COLO668 (cell line): ENCODE measurements at regions not wholly inside any gene's neighbourhood (a gene's known extent, or its start where the extent isn't known, plus 50 kb on each side); places are given as distances from the start of the nearest gene placed in this dataset.
"Not testable (repeated sequence)": the region's sequence is repeated elsewhere in the genome, so short reads cannot be mapped to it uniquely, and the experiment has no call there.

Experiments used
- DNase-seq: peaks from one replicate; lab custom pipeline; 2025; ENCODE audit not compliant: unreplicated experiment; lab: John Stamatoyannopoulos, UW

GRCh38 chr4:20062054-20062453, 189.7 kb upstream of the SLIT2 start:
- DNase-seq = no peak

DNA sequence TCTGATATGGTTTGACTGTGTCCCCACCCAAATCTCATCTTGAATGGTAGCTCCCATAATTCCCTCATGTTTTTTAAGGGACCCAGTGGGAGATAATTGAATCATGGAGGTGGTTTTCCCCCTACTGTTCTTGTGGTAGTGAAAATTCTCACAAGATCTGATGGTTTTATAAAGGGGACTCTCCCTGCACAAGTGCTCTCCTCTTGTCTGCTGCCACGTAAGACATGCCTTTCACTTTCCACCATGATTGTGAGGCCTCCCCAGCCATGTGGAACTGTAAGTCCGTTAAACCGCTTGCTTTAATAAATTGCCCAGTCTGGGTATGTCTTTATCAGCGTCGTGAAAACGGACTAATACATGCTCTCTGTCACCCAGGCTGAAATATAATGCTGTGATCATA, 200.9 kb upstream of the SLIT2 start:
- DNase-seq = no peak

DNA sequence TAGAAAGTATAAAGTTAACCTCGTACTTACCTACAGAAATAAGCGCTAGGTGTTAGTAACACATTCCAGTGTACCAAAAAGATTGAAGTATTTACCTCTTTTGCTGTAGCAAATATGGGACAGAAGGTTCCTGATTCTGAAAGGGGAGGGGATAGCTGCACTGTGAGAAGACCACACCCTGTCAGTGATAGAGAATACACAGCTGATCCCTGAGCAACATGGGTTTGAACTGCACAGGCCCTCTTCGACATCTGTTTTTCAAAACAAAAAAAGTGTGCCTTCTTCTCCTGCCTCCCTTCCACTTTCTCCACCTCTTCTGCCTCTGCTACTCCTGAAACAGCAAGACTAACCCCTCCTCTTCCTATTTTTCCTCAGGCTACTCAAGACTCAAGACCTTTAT, 201.8 kb upstream of the SLIT2 start:
- DNase-seq = no peak

- no peak for DNase-seq
These were observed 204.6 kb upstream of the SLIT2 start for GRCh38 chr4:20046931-20047677.

DNA sequence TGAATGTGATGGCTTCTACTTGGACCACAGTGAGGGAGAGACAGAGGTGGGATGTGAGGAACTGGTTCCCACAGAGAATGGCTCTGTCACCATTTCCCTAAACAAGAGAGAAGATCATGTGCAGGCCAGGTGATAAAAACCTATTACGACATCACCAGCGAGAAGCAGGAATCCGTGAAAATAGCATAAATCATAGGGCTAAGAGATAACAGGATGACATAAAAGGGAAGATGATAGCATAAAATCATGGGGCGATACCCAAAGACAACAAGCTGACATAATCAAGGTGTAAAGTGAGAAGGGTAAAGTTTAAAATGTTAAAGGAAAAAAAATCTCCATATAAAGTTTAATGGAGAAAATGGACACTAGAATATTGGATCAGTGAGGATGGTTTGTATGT, 205.5 kb upstream of the SLIT2 start:
- no peak for DNase-seq

GRCh38 chr4:20044966-20045365, 206.7 kb upstream of the SLIT2 start:
- DNase-seq = no peak

GRCh38 chr4:20044502-20044911, 207.2 kb upstream of the SLIT2 start:
- DNase-seq = no peak

- no peak for DNase-seq
These were observed 207.7 kb upstream of the SLIT2 start for GRCh38 chr4:20043991-20044390.

GRCh38 chr4:20042769-20043168, 208.9 kb upstream of the SLIT2 start:
- no peak for DNase-seq

GRCh38 chr4:20041839-20042407, 209.8 kb upstream of the SLIT2 start:
- DNase-seq = no peak

- no peak for DNase-seq
These were observed 214.0 kb upstream of the SLIT2 start for GRCh38 chr4:20037745-20038144.

DNA sequence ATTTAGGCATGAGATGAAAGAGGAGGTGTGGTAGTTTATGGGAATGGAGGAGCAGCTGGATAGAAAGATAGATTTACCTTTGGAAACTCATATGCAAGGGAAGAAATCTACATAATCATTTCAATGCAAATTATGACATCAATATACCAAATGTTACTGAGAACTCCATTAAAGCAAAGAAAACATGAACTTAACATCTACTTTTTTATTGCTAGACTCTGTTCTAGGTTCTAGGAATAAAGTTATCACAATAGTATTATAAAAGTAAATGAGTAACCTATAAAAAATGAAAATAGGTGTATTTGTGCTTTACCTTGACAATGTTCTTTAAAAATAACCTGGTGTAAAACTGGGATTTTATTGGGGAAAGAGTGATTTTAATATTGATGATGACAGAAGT, 221.6 kb upstream of the SLIT2 start:
- DNase-seq = no peak

DNA sequence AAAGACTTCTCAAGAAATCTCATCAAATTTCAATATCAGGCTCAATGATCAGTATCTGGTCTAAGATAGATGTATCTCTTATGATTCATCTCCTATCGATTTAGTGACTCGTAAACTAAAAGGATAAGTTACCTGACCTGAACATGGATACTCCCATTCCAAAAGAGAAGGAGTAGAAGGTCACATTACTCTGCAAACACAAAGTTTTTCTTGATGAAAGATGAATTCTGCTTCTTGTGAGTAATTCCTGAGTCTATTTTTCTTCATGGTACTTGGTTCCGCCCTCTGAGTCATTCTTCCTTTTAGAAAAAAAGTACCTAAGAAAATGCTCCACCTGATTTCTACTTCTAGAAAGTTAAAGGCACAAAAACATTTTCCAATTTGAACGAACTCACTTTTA, 223.1 kb upstream of the SLIT2 start:
- DNase-seq = no peak

DNA sequence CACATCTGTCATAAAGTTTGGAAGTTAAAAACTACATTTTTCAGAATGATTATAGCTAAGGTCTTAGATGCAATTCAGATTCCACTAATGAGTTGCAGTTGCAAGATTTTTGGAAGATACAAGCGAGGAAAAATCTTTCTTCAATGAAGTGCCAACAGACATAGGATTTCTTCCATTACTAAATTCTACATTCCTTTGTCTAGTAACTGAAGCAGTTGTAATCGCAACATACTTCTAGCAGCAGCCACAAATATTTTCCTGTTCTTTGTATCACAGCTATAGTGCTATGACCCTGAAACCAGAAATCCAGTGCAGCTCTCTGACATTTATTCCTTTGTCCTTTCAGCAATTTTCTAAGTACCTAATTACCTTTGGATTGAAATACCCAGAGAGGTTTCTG, 225.2 kb upstream of the SLIT2 start:
- DNase-seq = no peak

- no peak for DNase-seq
These were observed 229.2 kb upstream of the SLIT2 start for GRCh38 chr4:20022471-20022870.

- no peak for DNase-seq
These were observed 231.6 kb upstream of the SLIT2 start for GRCh38 chr4:20020056-20020455.

DNA sequence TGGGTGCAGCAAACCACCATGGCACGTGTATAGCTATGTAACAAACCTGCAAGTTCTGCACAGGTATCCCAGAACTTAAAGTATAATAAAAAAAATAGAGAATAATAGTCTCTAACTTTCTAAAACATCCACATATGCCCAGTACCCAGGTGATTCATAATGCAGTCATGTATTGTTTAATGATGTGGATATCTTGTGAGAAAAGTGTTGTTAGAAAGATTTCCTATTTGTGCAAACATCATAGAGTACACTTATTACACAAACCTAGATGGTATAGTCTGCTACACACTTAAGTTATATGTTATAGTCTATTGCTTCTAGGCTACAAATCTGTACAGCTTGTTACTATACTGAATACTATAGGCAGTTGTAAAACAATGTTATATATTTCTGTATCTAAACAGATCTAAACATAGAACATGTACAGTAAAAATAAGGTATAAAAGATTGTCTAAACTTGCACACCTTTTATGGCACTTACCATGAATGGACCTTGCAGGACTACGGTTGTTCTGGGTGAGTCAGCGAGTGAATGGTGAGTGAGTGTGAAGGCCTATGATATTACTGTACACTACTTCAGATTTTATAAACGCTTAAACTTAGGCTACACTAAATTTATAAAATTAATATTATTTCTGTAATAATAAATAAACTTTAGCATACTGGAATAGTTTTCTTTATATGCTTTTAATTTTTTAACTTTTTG, 232.2 kb upstream of the SLIT2 start:
- DNase-seq = no peak

- no peak for DNase-seq
These were observed 234.0 kb upstream of the SLIT2 start for GRCh38 chr4:20017777-20018115.

GRCh38 chr4:20017070-20017776, 234.5 kb upstream of the SLIT2 start:
- no peak for DNase-seq

- DNase-seq = no peak
These were observed 236.0 kb upstream of the SLIT2 start for GRCh38 chr4:20015636-20016224.

GRCh38 chr4:20003836-20004558, 247.7 kb upstream of the SLIT2 start:
- not testable (repeated sequence) for DNase-seq
